WTC11 (cell line): ENCODE measurements at regions not wholly inside any gene's neighbourhood (a gene's known extent, or its start where the extent isn't known, plus 50 kb on each side); places are given as distances from the start of the nearest gene placed in this dataset.

Source experiments
- ATF2 ChIP-seq: sonication (generic); formaldehyde crosslinking; IDR thresholded peaks from 2 replicates; pipeline ENCODE4 v1.8.1; 2022; ENCODE audit warnings: low read depth, missing genetic modification reagents, borderline replicate concordance
- CBFB ChIP-seq: sonication (generic); formaldehyde crosslinking; IDR thresholded peaks from 2 replicates; pipeline ENCODE4 v1.8.1; 2022; ENCODE audit warnings: mild to moderate bottlenecking, low read depth, missing genetic modification reagents
- CREB1 ChIP-seq: sonication (generic); formaldehyde crosslinking; IDR thresholded peaks from 2 replicates; pipeline ENCODE4 v1.8.0; 2023; ENCODE audit warnings: mild to moderate bottlenecking, missing genetic modification reagents
- CREM ChIP-seq: sonication (generic); formaldehyde crosslinking; IDR thresholded peaks from 2 replicates; pipeline ENCODE4 v1.8.1; 2022; ENCODE audit warnings: mild to moderate bottlenecking, missing genetic modification reagents, moderate library complexity
- CTCF ChIP-seq: fragments of 200-600 bp; IDR thresholded peaks from 2 replicates; pipeline ENCODE4 v1.8.0; 2022; ENCODE audit warnings: antibody characterized with exemption
- JUN ChIP-seq: sonication (generic); formaldehyde crosslinking; IDR thresholded peaks from 2 replicates; pipeline ENCODE4 v1.8.0; 2023; ENCODE audit warnings: mild to moderate bottlenecking, missing genetic modification reagents
- NFYB ChIP-seq: sonication (generic); formaldehyde crosslinking; conservative IDR thresholded peaks from 2 replicates; pipeline ENCODE4 v1.8.0; 2022; ENCODE audit warnings: low read depth, missing genetic modification reagents
- ZNF396 ChIP-seq: fragments of 250-450 bp; sonication (Bioruptor Pico); IDR thresholded peaks from 2 replicates; pipeline ENCODE4 v1.8.0; 2021; ENCODE audit warnings: mild to moderate bottlenecking, moderate library complexity, borderline replicate concordance

GRCh38 chr12:70040141-70040540 is 203.1 kb upstream of the CNOT2 start:
- TF ChIP-seq ZNF396 (CRISPR knock-in tag) (no peak), CTCF (no peak), CBFB (CRISPR knock-in tag) (no peak), NFYB (CRISPR knock-in tag) (no peak), CREB1 (CRISPR knock-in tag) (no peak), ATF2 (CRISPR knock-in tag) (no peak), JUN (CRISPR knock-in tag) (no peak), CREM (CRISPR knock-in tag) (no peak)
